ENCODE measurements at regions not wholly inside any gene's neighbourhood (a gene's known extent, or its start where the extent isn't known, plus 50 kb on each side); places are given as distances from the start of the nearest gene placed in this dataset.
"Not testable (repeated sequence)": the region's sequence is repeated elsewhere in the genome, so short reads cannot be mapped to it uniquely, and the experiment has no call there.

- no peaks in the 10 kb centered on the region for H3K27me3 Mint-ChIP-seq (ENCODE audit: low read depth)
These were observed 129.8 kb downstream of the TMX1 start for GRCh38 chr14:51369814-51370213.

DNA sequence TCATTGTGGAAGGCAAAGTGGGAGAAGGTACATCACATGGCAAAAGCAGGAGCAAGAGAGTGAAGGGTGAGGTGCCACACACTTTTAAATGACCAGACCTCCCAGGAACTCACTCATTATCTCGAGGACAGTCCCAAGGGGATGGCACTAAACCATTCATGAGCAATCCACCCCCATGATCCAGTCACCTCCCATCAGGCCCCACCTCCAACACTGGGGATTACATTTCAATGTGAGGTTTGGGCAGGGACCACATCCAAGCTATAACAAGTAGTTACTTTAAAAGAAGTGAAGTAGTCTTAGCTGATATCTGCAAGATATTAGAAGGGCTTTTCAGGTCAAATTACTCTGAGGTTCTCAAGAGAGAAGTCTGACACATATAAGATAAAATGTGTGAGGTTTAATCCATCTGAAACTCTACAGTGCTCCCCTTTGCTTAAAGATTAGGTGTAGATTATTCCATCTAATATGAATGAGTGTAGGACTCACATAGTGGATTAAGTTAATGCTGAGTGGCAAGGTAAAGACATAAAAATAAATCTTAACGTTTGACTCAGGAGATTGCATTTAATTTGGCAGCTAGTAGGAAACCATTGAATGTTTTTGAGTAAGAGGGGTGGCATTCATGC lies 130.8 kb downstream of the TMX1 start:
- H3K9me3 Mint-ChIP-seq, result peaks cover 10% of the 10 kb centered on the region
- TF ChIP-seq, protein P1, sequence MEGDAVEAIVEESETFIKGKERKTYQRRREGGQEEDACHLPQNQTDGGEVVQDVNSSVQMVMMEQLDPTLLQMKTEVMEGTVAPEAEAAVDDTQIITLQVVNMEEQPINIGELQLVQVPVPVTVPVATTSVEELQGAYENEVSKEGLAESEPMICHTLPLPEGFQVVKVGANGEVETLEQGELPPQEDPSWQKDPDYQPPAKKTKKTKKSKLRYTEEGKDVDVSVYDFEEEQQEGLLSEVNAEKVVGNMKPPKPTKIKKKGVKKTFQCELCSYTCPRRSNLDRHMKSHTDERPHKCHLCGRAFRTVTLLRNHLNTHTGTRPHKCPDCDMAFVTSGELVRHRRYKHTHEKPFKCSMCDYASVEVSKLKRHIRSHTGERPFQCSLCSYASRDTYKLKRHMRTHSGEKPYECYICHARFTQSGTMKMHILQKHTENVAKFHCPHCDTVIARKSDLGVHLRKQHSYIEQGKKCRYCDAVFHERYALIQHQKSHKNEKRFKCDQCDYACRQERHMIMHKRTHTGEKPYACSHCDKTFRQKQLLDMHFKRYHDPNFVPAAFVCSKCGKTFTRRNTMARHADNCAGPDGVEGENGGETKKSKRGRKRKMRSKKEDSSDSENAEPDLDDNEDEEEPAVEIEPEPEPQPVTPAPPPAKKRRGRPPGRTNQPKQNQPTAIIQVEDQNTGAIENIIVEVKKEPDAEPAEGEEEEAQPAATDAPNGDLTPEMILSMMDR (conservative IDR thresholded peaks at IDR 0.05), result no peak
- H3K27me3 Mint-ChIP-seq (ENCODE audit: low read depth), result no peaks in the 10 kb centered on the region
- peaks cover 2% of the 10 kb centered on the region for H3K36me3 Mint-ChIP-seq (ENCODE audit: low read depth)
- no peak for DNase-seq (ENCODE audit: low read depth, low spot score)
- H3K4me3 Mint-ChIP-seq, result no peak overlapping the region
- H3K27ac Mint-ChIP-seq (ENCODE audit: unreplicated experiment), result no peak overlapping the region
- H3K4me1 Mint-ChIP-seq, result peaks cover 3% of the 10 kb centered on the region

More at GRCh38 chr14:51369814-51370213, 129.8 kb downstream of the TMX1 start:
- Mint-ChIP-seq H3K4me3 (no peak overlapping the region), H3K9me3 (peaks cover 8% of the 10 kb centered on the region), H3K27ac (ENCODE audit: unreplicated experiment) (no peak overlapping the region), H3K4me1 (peaks cover 3% of the 10 kb centered on the region), H3K36me3 (ENCODE audit: low read depth) (peaks cover 2% of the 10 kb centered on the region)
- DNase-seq (ENCODE audit: low read depth, low spot score), result no peak
- TF ChIP-seq, protein P1 (conservative IDR thresholded peaks at IDR 0.05), result peak; percentile 52

GRCh38 chr14:51377186-51377585 lies 137.1 kb downstream of the TMX1 start:
- not testable (repeated sequence) for DNase-seq (ENCODE audit: low read depth, low spot score); H3K4me1 Mint-ChIP-seq; H3K27ac Mint-ChIP-seq (ENCODE audit: unreplicated experiment); H3K27me3 Mint-ChIP-seq (ENCODE audit: low read depth); H3K4me3 Mint-ChIP-seq; H3K36me3 Mint-ChIP-seq (ENCODE audit: low read depth); H3K9me3 Mint-ChIP-seq

DNA sequence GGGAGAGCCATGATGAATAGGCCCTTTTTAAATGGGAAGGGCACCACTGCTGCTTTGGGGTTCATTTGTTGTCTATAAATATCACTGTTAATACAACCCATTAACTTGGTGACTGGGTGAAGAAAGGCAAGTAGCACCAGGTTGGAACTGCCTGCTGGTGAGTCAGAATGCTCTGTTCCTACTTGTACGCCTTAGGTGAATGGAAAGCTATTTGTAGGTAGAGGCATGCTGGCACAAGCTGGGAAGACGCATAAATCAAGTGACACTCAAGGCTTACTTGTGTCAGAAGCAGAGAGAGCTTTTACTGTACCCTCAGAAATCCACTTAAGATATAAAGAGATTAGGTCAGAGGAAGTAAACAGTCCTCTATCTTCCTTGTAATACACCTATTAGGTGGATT lies 142.5 kb downstream of the TMX1 start:
- Mint-ChIP-seq H3K27me3 (ENCODE audit: low read depth) (no peaks in the 10 kb centered on the region), H3K4me1 (peaks cover 36% of the 10 kb centered on the region), H3K9me3 (no peaks in the 10 kb centered on the region), H3K4me3 (no peak overlapping the region), H3K36me3 (ENCODE audit: low read depth) (no peaks in the 10 kb centered on the region), H3K27ac (ENCODE audit: unreplicated experiment) (peak overlapping the region; percentile 5)
- DNase-seq (ENCODE audit: low read depth, low spot score), result no peak
- TF ChIP-seq, protein P1 (conservative IDR thresholded peaks at IDR 0.05), result no peak

- no peaks in the 10 kb centered on the region for H3K27me3 Mint-ChIP-seq (ENCODE audit: low read depth)
- no peak overlapping the region for H3K27ac Mint-ChIP-seq (ENCODE audit: unreplicated experiment)
- peaks cover 2% of the 10 kb centered on the region for H3K9me3 Mint-ChIP-seq
- H3K4me1 Mint-ChIP-seq, result peaks cover 52% of the 10 kb centered on the region
- TF ChIP-seq, protein P1 (conservative IDR thresholded peaks at IDR 0.05), result no peak
- H3K36me3 Mint-ChIP-seq (ENCODE audit: low read depth), result no peaks in the 10 kb centered on the region
- H3K4me3 Mint-ChIP-seq, result no peak overlapping the region
- DNase-seq (ENCODE audit: low read depth, low spot score), result no peak
These were observed 146.4 kb downstream of the TMX1 start for GRCh38 chr14:51386411-51386810.

DNA sequence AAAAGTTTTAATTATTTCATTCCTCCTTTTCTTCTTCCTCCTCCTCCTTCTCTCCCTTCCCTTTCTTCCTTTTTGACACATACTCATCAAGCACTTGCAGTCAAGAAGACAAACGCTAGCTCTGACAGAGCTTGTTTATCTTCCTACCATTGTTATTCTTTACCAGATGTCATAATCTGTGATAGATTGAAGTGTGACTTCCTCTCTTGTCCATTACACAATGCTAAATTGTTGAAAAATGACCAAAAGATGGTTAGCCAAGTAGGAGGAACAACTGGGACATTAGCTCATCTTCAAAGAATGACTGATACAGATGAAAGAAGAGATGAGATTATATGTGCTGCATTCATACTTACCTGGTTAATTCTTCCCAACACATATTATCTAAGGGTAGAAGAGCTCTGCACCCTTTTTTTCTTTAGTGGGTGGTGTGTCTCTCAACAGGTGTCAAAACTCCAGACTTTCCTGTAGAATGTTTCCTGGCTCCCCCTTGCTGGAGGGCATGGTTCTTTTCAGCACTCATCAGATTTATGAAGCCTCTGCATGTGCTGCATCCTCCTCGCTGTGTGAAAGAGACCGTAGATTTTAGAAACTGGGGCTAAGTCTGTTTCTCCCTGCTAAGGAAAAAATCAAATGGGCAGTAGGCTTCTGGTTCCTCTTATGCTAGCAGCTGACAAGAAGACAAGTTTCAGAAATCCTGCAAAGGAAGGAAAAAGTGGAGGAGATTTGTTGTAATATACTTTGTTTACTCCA lies 147.1 kb downstream of the TMX1 start:
- peaks cover 2% of the 10 kb centered on the region for H3K9me3 Mint-ChIP-seq
- no peak for DNase-seq (ENCODE audit: low read depth, low spot score)
- no peaks in the 10 kb centered on the region for H3K27me3 Mint-ChIP-seq (ENCODE audit: low read depth)
- H3K36me3 Mint-ChIP-seq (ENCODE audit: low read depth), result no peaks in the 10 kb centered on the region
- no peak overlapping the region for H3K4me3 Mint-ChIP-seq
- TF ChIP-seq, protein P1 (conservative IDR thresholded peaks at IDR 0.05), result no peak
- H3K4me1 Mint-ChIP-seq, result peaks cover 45% of the 10 kb centered on the region
- H3K27ac Mint-ChIP-seq (ENCODE audit: unreplicated experiment), result no peak overlapping the region

All from neural crest cell (in vitro differentiated cells).